GM21723 (cell line): ENCODE measurements at regions not wholly inside any gene's neighbourhood (a gene's known extent, or its start where the extent isn't known, plus 50 kb on each side); places are given as distances from the start of the nearest gene placed in this dataset.
"Not testable (repeated sequence)": the region's sequence is repeated elsewhere in the genome, so short reads cannot be mapped to it uniquely, and the experiment has no call there.

Experiments
- ATAC-seq: cut with Tn5 transposase; IDR thresholded peaks from one replicate; pipeline ENCODE4 v1.9.1; 2021; ENCODE audit warnings: mild to moderate bottlenecking, moderate library complexity; ENCODE audit not compliant: unreplicated experiment

DNA sequence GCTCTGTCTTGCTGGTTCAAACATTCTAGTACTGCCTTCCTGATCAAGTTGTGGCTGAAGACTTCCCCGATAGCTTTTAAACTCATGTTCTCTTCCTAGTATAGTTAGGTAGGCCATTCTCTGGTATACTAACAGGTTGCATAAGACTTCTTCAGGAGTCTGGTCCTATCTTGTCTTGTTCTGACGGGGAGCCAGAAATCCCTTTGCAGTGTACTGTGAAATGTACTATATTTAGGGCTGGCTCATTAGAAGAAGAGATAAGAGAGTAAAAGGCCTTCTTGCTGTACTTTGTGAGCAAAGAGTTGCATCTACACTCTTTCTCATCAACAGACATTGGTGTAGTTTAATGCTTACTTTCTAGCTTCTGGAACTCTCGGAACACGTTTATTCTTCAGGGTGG is 331.9 kb downstream of the NUP35 start:
- no peak for ATAC-seq

DNA sequence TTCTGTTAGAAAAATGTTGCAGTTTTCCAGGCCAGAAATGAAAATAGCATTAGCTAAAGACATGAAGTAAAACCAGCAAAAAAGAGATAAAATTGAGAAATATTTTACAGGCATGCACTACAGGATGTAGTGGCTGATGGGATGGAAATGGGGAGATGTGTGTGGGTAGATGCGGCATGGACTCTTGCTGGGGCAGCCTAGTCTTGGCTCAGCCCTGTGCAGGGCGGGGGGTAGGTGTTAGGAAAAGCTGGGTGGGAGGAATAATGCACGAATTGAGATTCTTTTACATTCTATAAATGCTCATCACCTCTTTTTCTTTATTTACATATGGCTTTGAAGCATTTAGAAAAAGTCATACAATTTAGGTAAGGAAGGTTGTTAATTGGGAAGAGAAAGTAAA is 334.2 kb downstream of the NUP35 start:
- no peak for ATAC-seq

DNA sequence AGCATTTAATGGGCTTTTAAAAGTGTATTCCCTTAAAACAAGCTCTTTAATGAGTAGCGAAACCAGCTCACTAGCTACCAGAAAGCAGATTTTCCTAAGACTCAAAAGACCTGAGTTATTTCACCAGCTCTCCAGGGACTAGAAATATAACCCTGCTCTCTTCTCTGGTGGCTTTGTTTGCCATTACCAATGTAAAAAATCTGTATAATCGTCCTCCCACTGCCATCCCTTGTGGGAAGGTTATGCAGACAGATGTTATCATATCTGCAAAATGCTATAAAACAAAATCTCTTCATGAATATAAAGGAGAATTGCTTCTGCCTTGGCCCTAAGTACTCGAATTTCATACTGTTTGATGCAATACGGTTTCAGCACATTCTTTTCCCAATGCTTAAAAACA is 335.2 kb downstream of the NUP35 start:
- ATAC-seq: no peak

DNA sequence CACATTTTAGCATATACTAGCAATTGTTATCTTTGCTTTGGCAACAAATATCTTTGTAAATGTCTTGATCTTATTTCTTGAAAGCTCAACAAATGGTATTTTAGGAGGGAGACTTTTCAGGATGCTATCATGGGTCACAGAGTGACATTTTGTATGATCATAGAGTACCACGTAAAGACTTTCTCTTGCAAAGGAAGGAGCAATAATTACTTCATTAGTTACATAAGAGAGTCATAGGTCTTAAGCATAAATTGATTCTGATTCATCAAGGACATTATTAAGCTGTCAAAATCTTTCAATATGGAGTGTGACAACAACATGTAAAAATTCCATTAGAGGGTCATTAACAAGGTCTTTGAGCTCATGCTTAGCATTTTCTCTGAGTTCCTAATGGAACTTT is 339.6 kb downstream of the NUP35 start:
- ATAC-seq: no peak

DNA sequence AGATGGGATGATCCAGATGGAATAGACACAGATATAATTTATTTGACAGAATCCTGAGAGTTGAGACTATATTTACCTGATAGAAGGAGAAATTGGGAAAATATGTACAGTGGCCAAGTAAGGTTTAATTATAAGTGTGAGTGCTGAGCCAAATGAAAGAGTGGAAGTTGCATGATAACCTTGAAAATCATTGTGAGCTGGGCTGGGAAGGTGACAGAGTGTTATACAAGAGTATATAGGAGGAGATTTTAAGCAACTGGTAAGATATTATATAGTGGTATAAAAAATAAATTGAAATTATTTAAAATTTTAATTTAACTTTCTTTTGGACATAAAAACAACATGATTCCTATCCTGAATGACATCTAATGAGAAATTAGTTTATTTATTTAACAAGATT is 340.8 kb downstream of the NUP35 start:
- no peak for ATAC-seq

DNA sequence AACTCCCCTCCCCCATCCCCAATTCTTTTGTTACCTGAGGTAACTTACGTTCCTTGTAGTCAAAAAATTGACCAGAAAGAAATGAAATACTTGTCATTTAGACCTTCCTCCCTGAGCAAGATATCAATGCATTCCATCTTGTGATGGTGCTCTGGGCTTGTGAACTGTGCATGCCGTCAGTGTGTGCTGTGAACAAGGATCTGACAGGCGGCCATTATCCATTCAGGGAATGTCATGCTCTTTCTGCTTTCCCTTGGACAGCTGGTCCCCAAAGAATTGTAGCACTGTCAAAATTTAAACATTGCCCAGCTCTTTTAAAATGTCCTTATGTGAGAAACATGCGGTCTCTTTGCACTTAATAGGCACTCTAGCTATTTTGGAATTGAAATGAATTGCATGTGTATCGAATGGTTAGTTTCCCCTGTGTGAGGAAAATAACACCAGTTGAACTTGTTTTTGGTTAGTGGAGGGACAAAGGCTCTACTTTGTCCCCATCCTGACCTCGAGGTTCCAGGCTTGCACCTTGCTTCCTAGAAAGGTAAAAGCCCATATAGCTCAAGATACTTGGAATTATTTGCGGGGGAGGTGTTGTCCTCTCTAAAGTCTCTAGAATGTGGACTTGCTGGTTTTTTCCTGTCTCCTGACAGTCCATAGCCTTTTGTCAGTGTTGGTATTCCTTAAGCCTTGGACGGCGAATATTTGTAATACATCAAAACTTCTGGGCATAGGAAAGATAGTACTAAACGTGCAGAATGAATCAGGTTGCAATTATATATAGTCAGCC is 350.9 kb downstream of the NUP35 start:
- ATAC-seq: no peak

DNA sequence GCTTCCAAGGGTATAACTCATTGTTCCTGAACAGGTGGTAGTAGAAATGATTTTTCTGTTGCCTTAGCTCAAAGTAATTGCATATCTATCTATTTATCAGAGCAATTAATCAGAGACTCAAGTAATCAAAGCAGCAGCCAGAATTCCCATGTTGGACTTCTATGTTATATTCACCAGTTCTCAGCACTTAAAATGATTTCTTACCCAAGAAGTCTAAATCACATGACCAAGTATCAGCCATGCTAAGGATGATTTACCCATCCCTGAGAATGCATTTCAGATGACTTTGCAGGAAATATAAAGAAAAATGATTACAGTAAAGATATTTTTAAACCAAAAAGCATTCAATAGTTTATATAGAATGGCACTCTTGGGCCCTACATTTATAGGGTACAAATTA is 352.2 kb downstream of the NUP35 start:
- ATAC-seq: no peak

DNA sequence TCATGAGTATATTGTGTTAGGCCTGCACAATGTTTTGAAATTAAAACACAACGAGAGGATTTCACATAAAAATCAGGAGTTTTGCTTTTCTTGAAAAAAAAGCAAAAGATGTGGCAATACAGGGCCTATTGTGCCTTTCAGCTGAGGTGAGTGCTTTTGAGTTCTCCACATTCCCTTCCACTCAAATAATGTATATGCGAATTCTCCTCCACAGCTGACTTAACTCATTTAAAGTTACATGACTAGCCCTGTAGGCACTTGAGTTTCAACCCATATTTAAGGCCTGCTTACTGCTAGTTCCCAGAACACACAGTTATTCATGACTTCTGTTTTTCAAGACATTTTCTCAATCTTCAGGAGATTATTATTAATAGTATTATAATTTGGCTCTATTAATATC is 353.1 kb downstream of the NUP35 start:
- ATAC-seq: no peak

DNA sequence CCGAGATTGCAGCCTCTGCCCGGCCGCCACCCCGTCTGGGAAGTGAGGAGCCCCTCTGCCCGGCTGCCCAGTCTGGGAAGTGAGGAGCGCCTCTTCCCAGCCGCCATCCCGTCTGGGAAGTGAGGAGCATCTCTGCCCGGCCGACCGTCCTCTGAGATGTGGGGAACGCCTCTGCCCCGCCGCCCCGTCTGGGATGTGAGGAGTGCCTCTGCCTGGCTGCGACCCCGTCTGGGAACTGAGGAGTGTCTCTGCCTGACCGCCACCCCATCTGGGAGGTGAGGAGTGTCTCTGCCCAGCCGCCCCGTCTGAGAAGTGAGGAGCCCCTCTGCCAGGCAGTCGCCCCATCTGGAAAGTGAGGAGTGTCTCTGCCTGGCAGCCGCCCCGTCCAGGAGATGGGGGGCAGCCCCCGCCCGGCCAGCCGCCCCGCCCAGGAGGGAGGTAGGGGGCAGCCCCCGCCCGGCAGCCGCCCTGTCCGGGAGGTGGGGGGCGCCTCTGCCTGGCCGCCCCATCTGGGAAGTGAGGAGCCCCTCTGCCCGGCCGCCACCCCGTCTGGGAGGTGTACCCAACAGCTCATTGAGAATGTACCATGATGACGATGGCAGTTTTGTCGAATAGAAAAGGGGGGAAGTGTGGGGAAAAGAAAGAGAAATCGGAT is 354.8 kb downstream of the NUP35 start:
- ATAC-seq: not testable (repeated sequence)

DNA sequence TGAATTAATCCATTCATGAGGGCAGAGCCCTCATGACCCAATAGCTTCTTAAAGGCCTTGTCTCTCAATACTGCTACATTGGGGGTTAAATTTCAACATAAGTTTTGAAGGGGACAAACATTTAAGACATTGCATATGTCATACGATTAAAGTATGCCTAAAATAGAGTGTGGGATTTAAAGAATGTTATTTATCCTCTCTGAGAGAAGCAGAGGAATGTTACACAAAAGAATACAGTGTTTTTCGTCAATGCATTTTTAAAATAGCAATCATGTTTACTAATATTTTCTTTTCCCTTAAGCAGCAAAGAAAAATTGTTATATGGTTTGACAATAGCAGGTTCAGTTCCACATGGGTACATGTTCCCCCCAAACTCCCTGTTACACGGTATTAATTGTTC is 363.1 kb downstream of the NUP35 start:
- no peak for ATAC-seq

DNA sequence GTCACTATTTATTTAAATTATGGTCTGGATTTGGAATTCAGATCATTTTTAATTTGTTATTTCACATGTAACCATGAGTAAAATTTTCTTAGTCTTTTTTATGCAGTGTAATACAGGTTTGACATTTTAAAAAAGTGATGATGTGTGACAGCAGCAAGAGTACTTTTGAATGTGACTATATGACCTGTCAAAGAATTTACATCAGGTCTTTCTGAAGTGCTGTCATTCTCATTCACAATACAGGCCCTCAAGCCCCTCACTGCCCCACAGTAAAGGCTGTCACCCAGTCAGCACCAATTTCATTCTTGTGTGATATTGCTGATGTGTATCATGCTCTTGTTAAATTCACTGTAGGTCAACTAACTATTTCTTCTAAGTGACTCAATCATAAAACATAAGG is 364.2 kb downstream of the NUP35 start:
- ATAC-seq: no peak

DNA sequence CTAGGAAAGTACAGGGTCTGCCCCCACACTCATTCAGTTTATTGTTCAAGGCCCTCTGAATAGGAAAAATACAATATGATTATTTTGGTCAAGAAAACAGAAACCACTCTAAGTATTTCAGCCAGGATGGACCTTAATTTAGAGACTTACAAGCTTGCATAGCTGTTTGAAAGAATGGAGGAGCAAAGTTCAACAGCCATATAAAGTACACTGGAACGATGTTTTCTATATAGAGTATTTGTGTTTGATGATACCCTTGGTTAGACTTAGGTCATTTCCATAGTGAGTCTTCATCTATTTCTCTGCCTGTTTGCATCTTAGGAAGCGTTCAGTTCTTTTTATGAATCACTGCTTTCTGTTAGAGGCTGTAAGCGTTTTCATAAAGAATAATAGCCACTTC is 366.2 kb downstream of the NUP35 start:
- no peak for ATAC-seq

DNA sequence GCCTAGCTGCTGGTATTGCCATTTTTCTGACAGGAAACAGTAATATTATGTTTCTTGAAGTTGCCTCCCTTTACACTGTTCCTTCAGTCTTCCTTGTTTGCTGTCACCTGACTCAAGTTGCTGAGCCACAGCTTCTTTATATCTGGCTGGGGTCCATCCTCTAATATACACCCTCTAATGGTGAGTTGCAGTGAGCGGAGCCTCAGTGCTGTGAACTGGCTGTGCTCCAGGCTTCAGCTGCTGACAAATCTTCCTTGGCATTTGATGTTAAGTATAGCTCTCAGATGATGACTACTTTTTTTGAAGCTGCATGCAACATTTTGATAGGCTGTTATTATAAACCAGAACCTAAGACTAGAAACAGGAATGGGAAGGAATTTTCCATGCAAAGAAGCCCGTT is 366.7 kb downstream of the NUP35 start:
- no peak for ATAC-seq

DNA sequence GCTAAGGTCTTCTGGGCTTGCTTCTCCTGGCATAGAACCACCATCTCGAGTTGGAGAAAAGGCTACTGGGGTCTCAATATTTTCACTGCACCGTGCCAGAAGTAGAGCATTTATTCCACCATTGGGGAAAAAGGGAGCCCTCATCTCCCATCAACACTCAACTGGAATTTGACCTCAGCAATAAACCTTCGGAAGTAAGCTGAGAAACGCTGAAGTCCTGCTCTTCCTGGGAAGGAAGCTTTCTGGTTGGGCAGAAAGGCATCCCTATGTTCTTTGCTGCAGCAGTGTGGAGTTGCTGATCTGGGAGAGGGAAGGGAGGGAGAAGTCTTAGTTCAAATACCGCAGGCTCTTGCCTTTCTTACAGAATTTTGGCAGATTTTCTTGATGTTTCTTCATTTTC is 368.8 kb downstream of the NUP35 start:
- no peak for ATAC-seq

DNA sequence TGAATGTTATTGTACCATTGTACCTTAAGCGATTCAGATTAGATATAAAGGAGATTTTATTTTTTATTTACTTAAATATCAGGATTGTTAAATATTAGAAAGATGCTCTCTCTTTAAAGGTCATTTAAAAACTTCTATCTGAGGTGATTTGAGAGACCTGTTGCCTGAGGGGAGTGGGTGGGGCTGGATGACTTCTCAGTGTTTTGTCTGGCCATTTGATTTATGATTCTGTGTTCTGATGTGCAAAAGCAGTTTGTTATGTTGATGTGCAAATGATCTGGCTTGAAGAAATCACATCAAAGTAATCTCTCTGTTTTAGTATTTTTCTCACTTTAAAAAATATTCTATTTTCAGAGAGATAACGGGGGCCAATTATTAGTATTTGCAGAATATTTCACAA is 370.8 kb downstream of the NUP35 start:
- no peak for ATAC-seq

DNA sequence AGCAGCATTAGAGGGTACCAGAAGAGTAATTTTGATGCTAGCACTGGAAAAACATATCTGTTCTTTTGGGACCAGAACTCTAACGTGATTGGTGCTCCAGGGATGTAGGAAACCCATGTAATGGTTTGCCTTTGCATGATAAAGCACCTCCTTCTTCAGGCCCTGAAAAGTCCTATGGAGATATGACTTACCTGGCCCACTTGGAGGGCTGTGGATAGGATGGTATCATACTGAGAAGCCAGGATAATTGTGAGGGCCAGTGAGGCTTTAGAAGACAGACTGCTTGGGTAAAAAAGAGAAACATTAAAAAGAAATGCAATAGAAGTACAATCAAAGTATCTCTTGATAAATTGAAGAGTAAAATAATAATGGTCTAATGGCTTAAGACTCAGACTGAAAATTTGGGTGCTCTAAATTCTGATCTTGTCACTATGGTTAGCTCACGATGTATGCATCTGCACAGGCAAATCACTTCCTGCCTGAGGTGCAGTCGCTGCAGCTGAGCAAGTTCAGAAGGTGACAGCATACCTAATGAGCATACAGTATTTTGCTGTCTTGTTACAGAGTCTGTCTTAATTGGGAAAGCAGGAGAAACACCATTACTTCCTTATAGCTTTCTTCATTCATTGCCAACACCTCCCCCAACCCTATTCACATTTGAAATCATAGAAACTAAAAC is 371.5 kb downstream of the NUP35 start:
- ATAC-seq: peak; percentile 96

DNA sequence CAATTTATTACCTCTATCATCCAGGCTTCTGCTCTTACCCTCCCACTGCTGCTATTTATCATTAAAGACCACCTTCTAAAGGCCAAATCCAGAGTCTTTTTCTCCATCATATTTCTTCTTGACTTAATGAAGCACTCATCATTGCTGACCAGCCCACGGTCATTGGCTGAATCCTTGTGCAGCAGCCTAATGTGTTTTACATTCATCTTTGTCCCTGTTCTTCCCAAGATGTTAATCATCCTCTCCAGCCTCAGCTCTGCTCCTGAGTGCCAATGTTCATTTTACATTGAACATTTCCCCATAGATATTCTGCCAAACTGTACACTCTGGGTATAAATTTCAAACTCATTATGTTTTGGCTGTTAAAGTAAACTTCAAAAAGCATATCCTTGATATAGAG is 373.6 kb downstream of the NUP35 start:
- ATAC-seq: no peak

DNA sequence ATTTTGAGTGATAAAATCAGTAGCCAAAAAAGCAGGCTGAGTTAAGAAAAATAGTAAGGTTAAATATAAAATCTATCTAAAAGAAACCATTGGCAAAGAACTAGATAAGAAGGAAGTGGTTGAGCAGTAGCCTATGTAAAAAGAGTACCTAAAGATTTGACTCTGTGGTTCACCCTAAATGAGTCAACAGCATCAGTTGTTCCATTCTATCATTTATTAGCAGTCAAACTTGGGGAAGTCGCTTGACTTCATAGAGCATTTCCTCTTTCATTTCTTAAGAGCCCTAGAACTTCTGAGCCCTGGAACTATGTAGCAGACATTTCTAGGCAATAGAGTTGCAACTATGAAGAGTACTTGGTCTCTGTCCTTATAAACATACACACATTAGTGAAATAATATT is 381.7 kb downstream of the NUP35 start:
- ATAC-seq: peak; percentile 54

DNA sequence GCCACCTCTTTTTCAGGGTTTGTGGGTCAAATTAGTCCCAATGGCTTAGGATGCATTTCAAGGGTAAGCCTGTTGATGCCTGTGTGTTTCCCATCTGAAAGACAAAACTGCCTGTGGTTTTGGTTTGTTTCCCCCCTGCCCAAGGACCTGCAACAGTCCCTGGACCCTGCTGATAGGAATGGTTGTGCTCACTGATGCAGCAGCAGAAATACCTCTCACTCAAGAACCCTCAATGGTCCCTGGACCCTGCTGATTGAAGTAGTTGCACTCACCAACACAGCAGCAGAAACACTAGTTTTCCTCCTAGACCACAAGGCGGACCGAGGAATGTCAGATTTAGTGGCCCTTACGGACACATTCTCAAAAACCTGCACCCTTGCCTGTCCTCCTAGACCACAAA is 386.9 kb downstream of the NUP35 start:
- ATAC-seq: no peak

DNA sequence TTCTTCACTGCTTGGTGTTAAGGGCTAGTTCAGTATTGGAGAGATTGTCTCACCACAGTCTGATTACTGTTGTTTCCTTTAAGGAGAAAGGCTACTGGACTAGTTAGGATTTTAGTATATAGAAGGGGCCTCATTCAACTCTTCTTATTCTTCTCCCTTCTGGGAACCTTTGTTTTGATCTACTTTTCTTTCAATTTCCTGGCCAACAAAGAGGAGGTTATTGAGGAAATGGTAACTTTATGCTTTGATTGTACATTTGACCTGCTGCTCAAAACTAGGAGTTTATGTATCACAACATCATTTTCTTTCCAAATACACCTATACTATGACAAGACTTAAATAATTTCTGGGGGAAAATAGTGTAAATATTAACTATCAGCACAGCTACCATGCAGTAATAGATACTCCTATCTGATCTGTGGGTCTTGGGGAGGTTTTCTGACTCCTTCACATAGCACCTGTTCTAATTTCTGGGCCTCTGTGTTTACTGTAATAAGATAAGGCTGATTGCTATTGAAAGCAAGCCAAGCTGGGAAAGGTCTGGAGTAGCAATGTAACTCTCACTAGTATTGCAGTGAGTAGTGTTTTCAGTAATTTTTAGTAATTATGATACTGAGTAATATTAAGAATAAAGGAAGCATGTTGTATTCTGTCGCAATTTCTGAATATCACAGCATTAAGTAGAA is 395.3 kb downstream of the NUP35 start:
- ATAC-seq: no peak

DNA sequence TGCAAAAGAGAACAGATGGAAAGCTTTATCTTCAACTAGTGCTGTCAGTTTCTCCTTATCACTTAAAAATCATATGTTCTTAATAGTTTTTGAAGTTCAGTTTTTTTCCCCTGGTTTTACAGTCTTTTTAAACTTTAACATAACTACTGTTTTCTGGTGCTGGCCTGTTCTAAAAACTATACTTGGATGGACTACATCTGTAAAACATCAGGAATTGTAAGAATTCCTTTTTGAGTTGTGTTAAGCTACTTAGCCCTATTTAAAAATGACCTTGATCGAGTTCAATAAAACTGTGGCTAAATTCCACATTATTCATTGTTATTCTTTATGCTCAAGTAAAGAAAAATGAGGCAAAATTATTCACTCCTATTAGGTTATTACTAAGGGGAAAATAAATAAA is 397.7 kb downstream of the NUP35 start:
- ATAC-seq: no peak
